ENCODE measurements at regions not wholly inside any gene's neighbourhood (a gene's known extent, or its start where the extent isn't known, plus 50 kb on each side); places are given as distances from the start of the nearest gene placed in this dataset.

GRCh38 chr11:122259195-122259821, 143.3 kb upstream of the BLID start:
- no peak for TF ChIP-seq CTCF (conservative IDR thresholded peaks at IDR 0.05)
- no peak for TF ChIP-seq ZFX (IDR thresholded peaks at IDR 0.05)

Measured in C4-2B (cell line).